22Rv1 (cell line): ENCODE measurements at regions not wholly inside any gene's neighbourhood (a gene's known extent, or its start where the extent isn't known, plus 50 kb on each side); places are given as distances from the start of the nearest gene placed in this dataset.

Experiments
- CTCF ChIP-seq: fragments of 450-650 bp; IDR thresholded peaks from 2 replicates; pipeline ENCODE4 v1.5.1; 2017; ENCODE audit warnings: mild to moderate bottlenecking
- ZFX ChIP-seq: fragments of 450-650 bp; IDR thresholded peaks from 2 replicates; pipeline ENCODE4 v1.6.1; 2017; ENCODE audit warnings: antibody characterized with exemption, borderline replicate concordance

- TF ChIP-seq CTCF (no peak), ZFX (no peak)
Measured at GRCh38 chr4:26217481-26217880, 103.3 kb upstream of the RBPJ start.
